ENCODE measurements at regions not wholly inside any gene's neighbourhood (a gene's known extent, or its start where the extent isn't known, plus 50 kb on each side); places are given as distances from the start of the nearest gene placed in this dataset.

DNA sequence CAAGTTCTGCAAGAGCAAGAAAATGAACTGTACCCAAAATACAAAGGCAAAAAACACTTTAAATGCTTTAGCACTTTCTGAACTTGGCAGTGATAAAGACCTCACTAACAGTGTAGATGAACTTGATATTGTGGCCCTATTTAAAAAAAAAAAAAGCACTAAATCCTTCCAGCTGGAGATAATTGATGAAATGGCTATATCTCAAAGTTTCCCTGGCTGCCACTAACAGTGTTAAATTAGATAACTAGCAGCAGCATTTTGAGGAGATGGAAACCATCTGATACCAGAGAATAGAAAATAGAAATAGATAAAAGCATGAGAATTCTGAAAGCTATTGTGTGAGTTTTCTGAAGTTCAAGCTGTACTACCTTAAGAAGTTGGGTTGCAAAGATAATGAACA, 317.2 kb downstream of the RWDD3 start:
- intact Hi-C loops (cut with DNase I) = no loop called here
- TF ChIP-seq POLR2A (IDR thresholded peaks at IDR 0.05) = no peak
- TF ChIP-seq, protein P1, sequence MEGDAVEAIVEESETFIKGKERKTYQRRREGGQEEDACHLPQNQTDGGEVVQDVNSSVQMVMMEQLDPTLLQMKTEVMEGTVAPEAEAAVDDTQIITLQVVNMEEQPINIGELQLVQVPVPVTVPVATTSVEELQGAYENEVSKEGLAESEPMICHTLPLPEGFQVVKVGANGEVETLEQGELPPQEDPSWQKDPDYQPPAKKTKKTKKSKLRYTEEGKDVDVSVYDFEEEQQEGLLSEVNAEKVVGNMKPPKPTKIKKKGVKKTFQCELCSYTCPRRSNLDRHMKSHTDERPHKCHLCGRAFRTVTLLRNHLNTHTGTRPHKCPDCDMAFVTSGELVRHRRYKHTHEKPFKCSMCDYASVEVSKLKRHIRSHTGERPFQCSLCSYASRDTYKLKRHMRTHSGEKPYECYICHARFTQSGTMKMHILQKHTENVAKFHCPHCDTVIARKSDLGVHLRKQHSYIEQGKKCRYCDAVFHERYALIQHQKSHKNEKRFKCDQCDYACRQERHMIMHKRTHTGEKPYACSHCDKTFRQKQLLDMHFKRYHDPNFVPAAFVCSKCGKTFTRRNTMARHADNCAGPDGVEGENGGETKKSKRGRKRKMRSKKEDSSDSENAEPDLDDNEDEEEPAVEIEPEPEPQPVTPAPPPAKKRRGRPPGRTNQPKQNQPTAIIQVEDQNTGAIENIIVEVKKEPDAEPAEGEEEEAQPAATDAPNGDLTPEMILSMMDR (IDR thresholded peaks at IDR 0.05) = no peak
- no peaks in the 10 kb centered on the region for H3K9me3 ChIP-seq

DNA sequence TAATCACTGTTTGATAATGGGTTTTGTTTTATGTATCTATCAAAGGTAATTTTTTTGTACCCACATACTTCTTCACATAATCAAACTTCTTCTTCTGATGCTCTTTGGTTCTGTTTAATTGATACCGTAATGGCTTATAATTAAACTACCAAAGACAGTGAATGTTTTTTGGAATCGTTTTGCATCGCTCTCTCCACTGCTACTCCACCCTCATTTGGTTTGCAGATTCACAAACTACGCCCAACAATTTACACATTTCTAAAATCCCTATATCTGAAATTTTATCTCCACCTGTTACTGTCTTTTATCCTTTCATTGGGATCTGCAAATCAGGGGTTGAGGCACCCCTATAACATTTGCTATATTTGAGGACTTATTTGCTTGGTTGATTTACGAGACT, 319.6 kb downstream of the RWDD3 start:
- H3K4me1 ChIP-seq = no peaks in the 10 kb centered on the region
- H3K27ac ChIP-seq = no peak overlapping the region
- H3K9me3 ChIP-seq = no peaks in the 10 kb centered on the region
- intact Hi-C loops (cut with DNase I) = no loop called here
- H3K4me3 ChIP-seq (replicated peaks in 1 of 3) = no peak overlapping the region
- no peaks in the 10 kb centered on the region for H3K27me3 ChIP-seq
- WGBS, 2 donors = 87 to 91% methylated on average over 5 of the region's 5 CpGs
- no peaks in the 10 kb centered on the region for H3K36me3 ChIP-seq
- DNase-seq = no peak
- TF ChIP-seq, protein P1 (IDR thresholded peaks at IDR 0.05) = no peak
- no peak for TF ChIP-seq POLR2A (IDR thresholded peaks at IDR 0.05)

More for the DNA sequence above, 317.2 kb downstream of the RWDD3 start:
- no peaks in the 10 kb centered on the region for H3K4me1 ChIP-seq
- DNase-seq = no peak
- no peak overlapping the region for H3K27ac ChIP-seq
- no peaks in the 10 kb centered on the region for H3K27me3 ChIP-seq
- no peaks in the 10 kb centered on the region for H3K36me3 ChIP-seq
- H3K4me3 ChIP-seq (replicated peaks in 1 of 3) = no peak overlapping the region

DNA sequence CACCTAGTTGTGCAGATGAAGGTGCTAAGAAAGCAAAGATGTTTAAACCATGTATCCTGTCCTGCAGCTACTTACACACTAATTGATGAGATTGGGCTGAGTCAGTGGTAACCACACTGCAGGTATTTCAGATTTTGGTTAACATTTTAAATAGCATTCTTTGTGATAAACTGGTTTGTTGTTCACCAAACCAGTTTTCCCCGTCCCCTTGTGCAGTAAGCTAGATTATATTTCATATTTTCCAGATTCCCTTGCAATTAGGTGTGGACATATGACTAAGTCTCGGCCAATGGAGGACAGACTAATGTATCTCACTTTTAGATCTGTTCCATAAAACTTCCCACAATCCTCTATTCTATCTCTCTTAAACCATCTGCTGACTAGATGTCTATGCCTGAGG, 320.4 kb downstream of the RWDD3 start:
- Histone ChIP-seq H3K4me1 (no peaks in the 10 kb centered on the region), H3K27ac (no peak overlapping the region), H3K4me3 (replicated peaks in 1 of 3) (no peak overlapping the region), H3K27me3 (no peaks in the 10 kb centered on the region), H3K36me3 (no peaks in the 10 kb centered on the region), H3K9me3 (no peaks in the 10 kb centered on the region)
- DNase-seq = no peak
- TF ChIP-seq, protein P1 (IDR thresholded peaks at IDR 0.05) = no peak
- no peak for TF ChIP-seq POLR2A (IDR thresholded peaks at IDR 0.05)
- intact Hi-C loops (cut with DNase I) = no loop called here
- WGBS, 2 donors = 79 to 82% methylated on average over 2 of the region's 2 CpGs

DNA sequence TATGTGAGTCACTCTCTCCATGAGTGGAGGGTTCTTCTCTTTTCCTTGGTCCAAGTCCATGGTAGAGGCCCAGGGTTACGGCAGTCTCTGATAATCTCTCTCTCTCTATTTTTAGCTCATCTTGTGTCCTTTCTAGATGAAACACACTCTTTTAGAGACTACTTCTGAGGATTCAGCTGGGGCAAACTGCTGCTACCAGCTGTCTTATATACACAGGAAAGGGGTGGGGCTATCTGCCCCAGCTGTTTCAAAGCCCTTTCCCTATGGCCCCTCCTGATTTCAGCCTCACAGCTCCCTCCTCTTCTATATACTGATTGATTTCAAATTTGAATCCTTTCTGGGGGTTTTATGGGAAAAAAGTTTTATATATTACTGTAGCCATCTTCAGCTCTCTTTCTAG, 324.8 kb downstream of the RWDD3 start:
- Histone ChIP-seq H3K27ac (no peak overlapping the region), H3K9me3 (no peaks in the 10 kb centered on the region), H3K4me3 (replicated peaks in 1 of 3) (no peak overlapping the region), H3K4me1 (no peaks in the 10 kb centered on the region), H3K27me3 (no peaks in the 10 kb centered on the region), H3K36me3 (no peaks in the 10 kb centered on the region)
- intact Hi-C loops (cut with DNase I) = no loop called here
- WGBS, 2 donors = 77 to 80% methylated on average over 1 of the region's 1 CpG
- DNase-seq = no peak
- no peak for TF ChIP-seq POLR2A (IDR thresholded peaks at IDR 0.05)
- TF ChIP-seq, protein P1 (IDR thresholded peaks at IDR 0.05) = no peak

DNA sequence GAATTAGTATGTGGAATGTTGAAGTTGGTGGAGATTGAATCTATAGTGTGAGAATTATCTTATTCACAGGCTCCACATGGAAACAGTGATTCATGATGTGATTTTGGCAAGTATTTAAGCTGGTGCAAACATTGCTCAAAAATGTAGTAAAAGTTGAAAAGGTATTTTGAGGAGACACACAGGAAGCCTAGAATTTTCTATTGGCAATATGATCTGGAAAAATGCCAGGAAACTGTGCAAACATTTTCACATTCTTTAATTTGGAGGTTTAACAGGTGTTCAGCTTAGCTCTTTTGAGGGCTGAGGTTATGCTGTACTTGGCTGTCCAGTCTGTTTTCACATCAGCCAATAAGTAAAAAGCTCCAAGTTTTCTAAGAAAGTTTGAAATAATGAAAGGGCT, 327.3 kb downstream of the RWDD3 start:
- TF ChIP-seq POLR2A (IDR thresholded peaks at IDR 0.05) = no peak
- TF ChIP-seq, protein P1 (IDR thresholded peaks at IDR 0.05) = no peak
- intact Hi-C loops (cut with DNase I) = no loop called here

More for the DNA sequence above, 327.3 kb downstream of the RWDD3 start:
- Histone ChIP-seq H3K4me3 (replicated peaks in 1 of 3) (no peak overlapping the region), H3K27me3 (no peaks in the 10 kb centered on the region), H3K27ac (no peak overlapping the region), H3K9me3 (no peaks in the 10 kb centered on the region), H3K4me1 (no peaks in the 10 kb centered on the region), H3K36me3 (no peaks in the 10 kb centered on the region)
- no peak for DNase-seq

Data from thyroid gland (tissue), 4 donors.